ENCODE measurements at regions not wholly inside any gene's neighbourhood (a gene's known extent, or its start where the extent isn't known, plus 50 kb on each side); places are given as distances from the start of the nearest gene placed in this dataset.
"Not testable (repeated sequence)": the region's sequence is repeated elsewhere in the genome, so short reads cannot be mapped to it uniquely, and the experiment has no call there.

GRCh38 chr13:76292726-76293125 is 593.5 kb downstream of the KCTD12 start:
- intact Hi-C loops (cut with DNase I): no loop called here
- no peak for DNase-seq (ENCODE audit: low spot score)

DNA sequence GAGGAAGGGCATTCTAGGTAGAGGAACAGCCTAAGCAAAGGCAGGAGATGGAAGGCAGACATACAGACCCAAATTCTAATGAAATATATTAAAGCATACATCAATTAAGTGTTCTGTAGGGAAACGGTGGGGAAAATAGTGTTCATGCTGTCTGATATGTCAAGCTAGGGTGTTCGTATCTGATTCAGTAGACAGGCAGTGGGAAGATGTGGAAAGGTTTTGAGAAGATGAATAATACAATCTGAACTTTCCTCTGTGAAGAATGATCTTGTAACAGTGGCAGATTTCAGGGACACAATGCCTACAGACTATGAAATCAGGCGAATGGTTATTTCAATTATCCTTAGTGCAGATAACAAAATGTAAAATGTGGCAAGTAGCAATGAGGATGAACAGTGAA is 594.2 kb downstream of the KCTD12 start:
- DNase-seq (ENCODE audit: low spot score): no peak
- intact Hi-C loops (cut with DNase I): no loop called here

DNA sequence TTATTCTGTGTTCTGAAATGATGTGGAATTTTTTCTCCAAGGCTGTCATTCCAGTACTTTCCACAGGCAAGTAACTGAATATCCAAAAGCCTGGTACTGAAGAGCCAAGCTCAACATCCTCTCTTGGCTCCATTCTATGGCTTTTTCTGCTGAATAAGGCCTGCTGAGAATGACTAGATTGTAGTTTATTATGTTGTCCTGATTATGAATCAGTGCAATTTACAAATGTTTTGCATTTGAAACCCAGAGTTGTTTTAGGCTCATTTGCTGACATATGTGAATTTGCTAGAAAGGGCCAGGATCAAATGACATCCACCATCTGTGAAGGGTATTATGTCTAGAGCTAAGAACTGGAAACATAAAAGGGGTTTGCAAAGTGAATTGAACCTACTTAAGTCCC is 596.6 kb downstream of the KCTD12 start:
- DNase-seq (ENCODE audit: low spot score): no peak
- intact Hi-C loops (cut with DNase I): no loop called here

DNA sequence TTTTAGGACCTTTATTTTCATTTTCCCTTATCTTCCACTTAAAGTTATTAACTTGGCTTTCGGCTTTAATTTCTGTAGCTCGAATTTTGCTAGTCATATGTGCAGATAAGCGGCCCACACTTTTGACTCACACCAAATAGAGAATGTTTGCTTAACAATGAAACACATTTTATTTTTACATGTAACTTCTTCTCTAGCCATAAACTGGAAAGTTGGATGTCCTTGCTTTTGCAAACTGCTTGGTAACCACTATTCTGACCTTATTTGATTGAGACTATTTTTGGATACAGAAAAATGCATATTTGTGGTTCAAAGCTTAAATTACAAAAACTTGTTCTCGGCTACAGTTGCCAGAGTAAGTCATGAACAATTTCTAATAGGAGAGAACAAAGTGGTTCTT is 600.0 kb downstream of the KCTD12 start:
- no peak for DNase-seq (ENCODE audit: low spot score)
- intact Hi-C loops (cut with DNase I): no loop called here

DNA sequence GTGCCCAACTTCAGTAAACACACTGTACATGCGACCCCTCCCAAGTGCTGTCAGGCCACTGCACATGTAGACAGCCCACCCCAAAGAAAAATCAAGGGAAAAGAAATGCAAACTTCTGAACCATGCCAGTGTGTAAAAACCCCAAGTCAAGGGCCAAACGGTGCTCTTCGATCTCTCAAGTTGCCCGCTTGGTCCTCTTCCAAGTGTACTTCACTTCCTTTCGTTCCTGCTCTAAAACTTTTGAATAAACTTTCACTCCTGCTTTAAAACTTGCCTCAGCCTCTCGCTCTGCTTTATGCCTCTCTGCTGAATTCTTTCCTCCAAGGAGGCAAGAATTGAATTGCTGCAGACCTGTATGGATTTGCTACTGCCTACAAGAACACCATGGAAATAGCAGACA is 600.7 kb downstream of the KCTD12 start:
- no peak for DNase-seq (ENCODE audit: low spot score)
- intact Hi-C loops (cut with DNase I): no loop called here

- intact Hi-C loops (cut with DNase I); DNase-seq (ENCODE audit: low spot score): not testable (repeated sequence)
These were observed 606.4 kb downstream of the KCTD12 start for GRCh38 chr13:76279766-76280165.

DNA sequence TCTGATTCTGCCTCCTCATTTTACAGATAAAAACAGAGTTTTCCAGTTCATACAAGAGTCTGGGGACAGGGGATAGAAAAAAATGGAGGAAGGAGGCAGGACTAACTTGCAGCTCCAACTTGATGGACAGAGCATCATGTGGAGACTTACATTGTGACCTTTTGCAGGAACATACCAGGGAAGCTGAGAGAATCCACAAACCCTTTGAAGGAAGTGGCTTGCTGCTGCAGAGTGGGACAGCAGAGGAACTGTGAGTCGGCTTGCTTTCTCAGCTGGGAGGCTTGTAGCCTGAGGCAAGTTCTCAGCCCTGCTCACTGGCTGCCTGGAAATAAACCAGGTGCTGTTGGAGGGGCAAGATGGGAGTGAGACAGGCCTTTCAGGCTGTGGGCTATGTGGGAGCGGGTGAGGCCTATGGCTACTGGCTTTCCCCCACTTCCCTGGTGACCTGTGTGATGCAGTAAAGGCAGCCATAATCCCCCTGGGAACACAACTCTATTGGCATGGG is 614.4 kb downstream of the KCTD12 start:
- intact Hi-C loops (cut with DNase I): no loop called here
- DNase-seq (ENCODE audit: low spot score): no peak

GRCh38 chr13:76268307-76268706 is 617.9 kb downstream of the KCTD12 start:
- DNase-seq (ENCODE audit: low spot score); intact Hi-C loops (cut with DNase I): not testable (repeated sequence)

DNA sequence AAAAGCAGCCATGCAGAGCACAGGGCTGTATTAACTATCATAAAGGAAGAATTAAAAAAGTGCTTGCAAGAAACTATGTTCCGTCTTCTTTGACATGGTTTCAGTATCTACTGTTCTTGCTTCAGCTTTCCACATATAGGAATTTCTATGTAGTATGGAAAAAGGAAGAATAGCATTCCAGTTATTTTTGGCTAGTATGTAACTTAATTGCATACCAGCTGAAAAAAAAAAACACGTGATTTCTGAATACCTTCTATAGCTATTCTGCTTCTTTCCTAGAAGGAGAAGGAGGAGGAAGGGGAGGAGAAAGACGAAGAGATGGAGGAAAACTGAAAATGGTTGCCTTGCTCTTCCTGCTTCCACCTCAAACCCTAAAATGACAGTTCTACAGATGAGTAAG is 619.0 kb downstream of the KCTD12 start:
- intact Hi-C loops (cut with DNase I): no loop called here
- DNase-seq (ENCODE audit: low spot score): no peak

DNA sequence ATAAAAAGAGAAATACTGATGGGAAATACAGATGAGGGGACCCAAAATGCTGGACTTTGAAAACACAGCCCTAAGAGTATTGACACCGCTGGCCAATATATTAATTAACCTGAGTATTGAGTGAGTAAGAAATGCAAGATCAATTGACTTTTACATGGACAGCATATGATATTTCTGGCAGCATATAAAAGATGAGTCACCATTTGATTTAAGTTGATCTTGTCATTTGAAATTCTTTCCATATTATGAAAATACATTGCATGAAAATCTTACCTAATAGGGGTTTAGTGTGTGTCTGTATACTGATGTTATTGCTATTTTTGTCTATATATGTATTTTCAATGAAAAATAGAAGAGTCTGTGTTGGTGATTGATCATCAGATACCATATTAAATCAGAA is 619.6 kb downstream of the KCTD12 start:
- intact Hi-C loops (cut with DNase I): no loop called here
- no peak for DNase-seq (ENCODE audit: low spot score)

DNA sequence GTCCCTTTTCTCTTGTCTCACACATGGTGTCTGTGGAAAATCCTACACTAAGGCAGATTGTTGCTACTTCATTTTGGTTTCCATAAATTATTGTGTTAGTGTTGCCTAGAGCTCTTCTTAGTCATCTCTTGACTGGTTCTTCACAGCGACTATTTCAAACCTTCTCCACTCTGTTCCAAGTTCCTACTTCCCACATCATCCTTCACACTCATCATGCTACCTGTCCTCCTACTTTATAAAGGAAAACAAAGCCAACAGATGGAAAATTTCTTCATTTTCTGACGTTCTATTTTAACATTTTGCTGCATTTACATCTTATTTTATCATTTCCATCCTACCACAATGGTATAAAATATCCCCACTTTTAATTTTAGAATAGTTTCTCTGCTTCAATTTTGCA is 614.1 kb downstream of the LMO7 start:
- intact Hi-C loops (cut with DNase I): no loop called here
- no peak for DNase-seq (ENCODE audit: low spot score)

GRCh38 chr13:76245920-76246319 is 609.8 kb downstream of the LMO7 start:
- no peak for DNase-seq (ENCODE audit: low spot score)
- intact Hi-C loops (cut with DNase I): no loop called here

GRCh38 chr13:76245211-76245610 is 609.1 kb downstream of the LMO7 start:
- no peak for DNase-seq (ENCODE audit: low spot score)
- intact Hi-C loops (cut with DNase I): no loop called here

- intact Hi-C loops (cut with DNase I); DNase-seq (ENCODE audit: low spot score): not testable (repeated sequence)
These were observed 607.0 kb downstream of the LMO7 start for GRCh38 chr13:76243120-76243519.

- DNase-seq (ENCODE audit: low spot score): no peak
- intact Hi-C loops (cut with DNase I): no loop called here
These were observed 603.0 kb downstream of the LMO7 start for GRCh38 chr13:76239031-76239680.

- DNase-seq (ENCODE audit: low spot score): no peak
- intact Hi-C loops (cut with DNase I): no loop called here
These were observed 595.5 kb downstream of the LMO7 start for GRCh38 chr13:76231522-76232167.

DNA sequence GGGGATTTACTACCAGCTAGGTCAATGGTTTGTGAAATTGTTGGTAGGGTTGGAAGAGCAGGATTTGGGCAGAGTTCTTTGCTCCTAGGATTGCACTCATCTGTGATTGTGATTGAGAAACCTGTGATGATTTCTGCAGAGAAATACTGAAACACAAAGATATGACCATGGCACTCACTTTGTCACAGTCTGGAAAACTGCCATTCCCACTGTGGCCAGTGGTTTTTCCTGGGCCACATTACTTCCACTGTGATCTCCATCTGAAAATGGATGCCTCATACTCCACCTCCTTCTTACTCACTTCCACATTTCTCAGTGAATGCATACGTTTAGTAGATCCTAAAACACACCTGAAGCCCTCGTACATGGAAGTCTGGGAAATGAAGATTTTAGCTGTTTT is 593.2 kb downstream of the LMO7 start:
- intact Hi-C loops (cut with DNase I): no loop called here
- no peak for DNase-seq (ENCODE audit: low spot score)

DNA sequence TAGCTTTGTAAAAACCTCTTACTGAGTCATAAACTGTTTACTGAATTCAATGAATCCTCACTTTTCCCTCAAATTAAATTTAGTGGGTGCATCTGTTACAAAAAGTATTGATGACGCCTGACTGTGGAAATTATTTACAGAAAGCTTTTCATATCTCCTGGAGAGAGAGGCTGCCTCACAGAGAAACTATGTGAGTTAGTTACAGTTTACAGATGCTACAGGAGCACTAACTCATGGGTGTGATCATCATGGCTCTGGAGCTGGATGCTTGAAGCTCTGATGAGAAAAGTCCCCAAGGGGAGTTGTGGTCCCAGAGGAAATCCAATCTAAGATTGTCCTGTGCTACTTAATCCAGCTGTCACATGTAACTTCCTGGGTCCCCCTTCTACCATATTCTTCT is 590.8 kb downstream of the LMO7 start:
- intact Hi-C loops (cut with DNase I): no loop called here
- no peak for DNase-seq (ENCODE audit: low spot score)

DNA sequence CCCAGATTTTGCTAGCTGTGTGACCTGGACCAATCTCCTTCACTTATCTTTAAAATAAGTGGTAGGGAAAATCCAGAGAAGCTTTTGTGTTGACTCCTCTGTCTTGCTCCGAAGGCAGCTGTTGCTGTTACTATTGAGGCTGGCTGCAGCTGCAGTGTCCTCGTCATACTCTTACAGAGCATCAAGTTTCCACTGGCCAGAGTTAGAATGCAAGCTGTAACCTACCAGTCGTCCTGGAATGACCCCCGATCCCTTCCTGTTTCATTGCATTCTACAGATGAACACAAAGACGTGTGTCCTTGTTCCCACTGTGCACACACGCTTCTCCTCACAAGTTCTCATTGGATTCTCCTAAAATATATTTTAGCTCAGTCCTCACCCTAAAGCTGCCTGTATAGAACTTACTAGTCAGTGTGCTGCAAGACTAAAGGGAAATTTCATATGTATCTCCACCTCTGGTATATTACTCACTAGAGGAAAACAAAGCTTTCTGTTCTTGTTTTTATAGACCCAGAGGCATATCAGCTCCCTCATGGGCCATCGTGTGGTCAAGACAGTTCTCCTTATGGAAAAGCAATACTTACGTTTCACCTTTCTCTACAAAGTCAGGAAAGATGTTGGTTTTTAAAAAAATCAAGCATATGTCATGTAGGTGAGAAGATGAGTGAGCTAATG is 589.8 kb downstream of the LMO7 start:
- DNase-seq (ENCODE audit: low spot score): no peak
- intact Hi-C loops (cut with DNase I): no loop called here

DNA sequence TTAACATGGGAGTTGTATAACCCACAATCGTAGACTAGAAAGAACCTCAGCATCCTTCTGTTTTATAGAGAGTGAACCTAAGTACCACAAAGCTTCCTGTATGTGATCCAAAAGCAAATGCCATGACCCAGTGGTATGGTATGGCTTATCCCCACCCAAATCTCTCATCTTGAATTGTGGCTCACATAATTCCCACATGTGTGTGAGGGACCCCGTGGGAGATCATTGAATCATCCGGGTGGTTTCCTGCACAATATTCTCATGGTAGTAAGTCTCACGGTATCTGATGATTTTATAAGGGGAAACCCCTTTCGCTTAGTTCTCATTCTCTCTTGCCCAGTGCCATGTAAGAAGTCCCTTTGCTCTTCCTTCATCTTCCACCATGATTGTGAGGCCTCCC is 587.9 kb downstream of the LMO7 start:
- intact Hi-C loops (cut with DNase I): no loop called here

DNA sequence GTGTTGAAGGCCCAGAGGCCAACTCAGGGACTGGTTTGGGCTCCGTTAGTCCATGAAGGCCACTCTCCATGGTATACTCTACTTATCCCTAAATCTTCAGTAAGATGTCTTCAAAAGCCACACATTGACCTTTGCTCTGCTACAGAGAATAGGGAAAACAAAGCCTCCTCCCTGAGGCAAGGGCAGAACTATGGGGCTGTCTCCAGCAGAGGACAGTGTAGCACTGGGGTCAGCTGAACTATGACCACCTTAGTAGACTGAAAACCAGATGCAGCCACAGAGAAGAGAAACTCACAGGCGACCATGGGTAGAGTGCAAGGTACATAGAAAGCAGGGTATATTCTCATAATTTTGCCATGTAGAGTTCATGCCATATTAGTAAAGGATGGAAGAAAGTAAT is 587.4 kb downstream of the LMO7 start:
- intact Hi-C loops (cut with DNase I): no loop called here
- no peak for DNase-seq (ENCODE audit: low spot score)

More for the DNA sequence above, 587.9 kb downstream of the LMO7 start:
- no peak for DNase-seq (ENCODE audit: low spot score)
